HCT116 (cell line): ENCODE measurements at regions not wholly inside any gene's neighbourhood (a gene's known extent, or its start where the extent isn't known, plus 50 kb on each side); places are given as distances from the start of the nearest gene placed in this dataset.

Source experiments
- ATAC-seq: fragments of 200-7000 bp; cut with Tn5 transposase; 2 replicates; pipeline ENCODE4 v1.9.1; 2020; ENCODE audit warnings: mild to moderate bottlenecking, moderate library complexity
- BruUV-seq: library from RNA; stranded (reverse); fragments of 400-500 nt; replicated peaks from 2 replicates; lab custom pipeline; 2021; lab: Mats Ljungman, UMichigan
- CTCF ChIA-PET: fragments of 300-600 bp; sonication (Branson Sonifier 250); formaldehyde crosslinking; loops from one replicate; lab custom pipeline; 2021; ENCODE audit warnings: antibody characterized with exemption; lab: Charles Lee
- POLR2A ChIA-PET: fragments of 300-600, 350-600 bp; sonication (Branson Sonifier 250); formaldehyde crosslinking; loops from one replicate; lab custom pipeline; 2021; ENCODE audit warnings: antibody characterized with exemption; lab: Charles Lee
- RAD21 ChIA-PET, 2 experiments: fragments of 300-600 bp; sonication (Branson Sonifier 250); formaldehyde crosslinking; loops; one replicate each; lab custom pipeline; 2023; ENCODE audit warnings: low total read pairs in 2 of 2; ENCODE audit not compliant: uncharacterized antibody in 2 of 2, unreplicated experiment in 2 of 2, low non-redundant PET in 1 of 2; lab: Charles Lee
- DNase-seq: peaks from one replicate; pipeline ENCODE4 v3.0.0-alpha.2; 2010; ENCODE audit warnings: low read depth, low spot score
- H2AFZ ChIP-seq: fragments of 200-600 bp; shearing (Covaris generic), sonication (generic); 2 replicates; pipeline ENCODE4 v1.6.1; 2017; ENCODE audit warnings: low read depth, mixed run types, mixed read lengths, antibody characterized with exemption, low read length; ENCODE audit not compliant: poor library complexity, severe bottlenecking
- H3K27ac ChIP-seq: 2 replicates; pipeline ENCODE4 v1.5.1; 2012; ENCODE audit warnings: low read depth, low read length
- H3K27me3 ChIP-seq: fragments of 200-600 bp; sonication (generic); 2 replicates; pipeline ENCODE4 v1.6.1; 2016; ENCODE audit warnings: mixed run types, low read length, mixed read lengths; ENCODE audit not compliant: insufficient read depth
- H3K36me3 ChIP-seq, 2 experiments: fragments of 200-500 bp in 1 of 2; fragments of 200-600 bp in 1 of 2; sonication (Bioruptor generic) in 1 of 2; sonication (generic) in 1 of 2; 2 replicates each; pipeline versions ENCODE4 v1.5.1 to v1.6.1; 2014 to 2016; ENCODE audit warnings: low read length in 2 of 2, inconsistent platforms in 1 of 2, mixed read lengths in 1 of 2, mixed run types in 1 of 2; ENCODE audit not compliant: insufficient read depth in 2 of 2, control insufficient read depth in 1 of 2
- H3K4me1 ChIP-seq, 2 experiments: fragments of 200-600 bp in 1 of 2; sonication (generic) in 1 of 2; 2 replicates each; pipeline versions ENCODE4 v1.5.1 to v1.6.1; 2012 to 2017; ENCODE audit warnings: low read length in 2 of 2, inconsistent platforms in 1 of 2, mild to moderate bottlenecking in 1 of 2, mixed read lengths in 1 of 2, mixed run types in 1 of 2, moderate library complexity in 1 of 2; ENCODE audit not compliant: insufficient read depth in 2 of 2, control insufficient read depth in 1 of 2
- H3K4me2 ChIP-seq: fragments of 200-600 bp; sonication (generic); 2 replicates; pipeline ENCODE4 v1.6.1; 2017; ENCODE audit warnings: mixed run types, low read length, mixed read lengths
- H3K4me3 ChIP-seq, 2 experiments: fragments of 200-600 bp in 1 of 2; sonication (generic) in 1 of 2; replicated peaks in 1 of 2; 2 replicates each; pipeline ENCODE4 v1.5.1; 2011 to 2016; ENCODE audit warnings: low read length in 2 of 2, control low read depth in 1 of 2, low read depth in 1 of 2, mild to moderate bottlenecking in 1 of 2, mixed read lengths in 1 of 2, mixed run types in 1 of 2
- H3K79me2 ChIP-seq: fragments of 200-600 bp; sonication (generic); 2 replicates; pipeline ENCODE4 v1.6.1; 2017; ENCODE audit warnings: mild to moderate bottlenecking, mixed run types, low read length, moderate library complexity, mixed read lengths; ENCODE audit not compliant: insufficient read depth
- H3K9ac ChIP-seq: fragments of 200-600 bp; sonication (generic); 2 replicates; pipeline ENCODE4 v1.6.1; 2016; ENCODE audit warnings: low read length, mixed read lengths
- H3K9me2 ChIP-seq: fragments of 200-600 bp; sonication (generic), shearing (Covaris generic); 2 replicates; pipeline ENCODE4 v1.6.1; 2017; ENCODE audit warnings: mixed run types, mild to moderate bottlenecking, moderate library complexity; ENCODE audit not compliant: insufficient read depth
- H3K9me3 ChIP-seq, 2 experiments: fragments of 200-500 bp in 1 of 2; fragments of 200-600 bp in 1 of 2; sonication (Bioruptor generic) in 1 of 2; sonication (generic) in 1 of 2; 2 replicates each; pipeline ENCODE4 v1.6.1; 2014 to 2017; ENCODE audit warnings: low read length in 2 of 2, mixed read lengths in 2 of 2, inconsistent platforms in 1 of 2, low read depth in 1 of 2, mild to moderate bottlenecking in 1 of 2, mixed run types in 1 of 2, moderate library complexity in 1 of 2; ENCODE audit not compliant: control insufficient read depth in 1 of 2, insufficient read depth in 1 of 2
- H4K20me1 ChIP-seq: fragments of 200-600 bp; sonication (generic), shearing (Covaris generic); 2 replicates; pipeline ENCODE4 v1.6.1; 2017; ENCODE audit warnings: mixed run types, mild to moderate bottlenecking, moderate library complexity; ENCODE audit not compliant: insufficient read depth
- ATF3 ChIP-seq: IDR thresholded peaks from 2 replicates; pipeline ENCODE4 v1.6.1; 2012
- CBX3 ChIP-seq: IDR thresholded peaks from 2 replicates; pipeline ENCODE4 v1.6.1; 2012; ENCODE audit warnings: low read depth
- CEBPB ChIP-seq: IDR thresholded peaks from 2 replicates; pipeline ENCODE4 v1.6.1; 2012; ENCODE audit warnings: low read depth
- EGR1 ChIP-seq: IDR thresholded peaks from 2 replicates; pipeline ENCODE4 v1.6.1; 2012; ENCODE audit warnings: low read depth
- ELF1 ChIP-seq: IDR thresholded peaks from 2 replicates; pipeline ENCODE4 v1.6.1; 2012; ENCODE audit warnings: low read depth, borderline replicate concordance
- EZH2 ChIP-seq: fragments of 200-600 bp; sonication (generic); IDR thresholded peaks from 2 replicates; pipeline ENCODE4 v1.6.1; 2017; ENCODE audit warnings: antibody characterized with exemption, mixed run types
- EZH2phosphoT487 ChIP-seq: fragments of 200-600 bp; IDR thresholded peaks from 2 replicates; pipeline ENCODE4 v1.6.1; 2018; ENCODE audit warnings: antibody characterized with exemption, borderline replicate concordance
- FOSL1 ChIP-seq: IDR thresholded peaks from 2 replicates; pipeline ENCODE4 v1.6.1; 2012; ENCODE audit warnings: low read depth
- JUND ChIP-seq: IDR thresholded peaks from 2 replicates; pipeline ENCODE4 v1.6.1; 2012
- POLR2A ChIP-seq: IDR thresholded peaks from 2 replicates; pipeline ENCODE4 v1.7.0; 2011; ENCODE audit warnings: borderline replicate concordance; ENCODE audit not compliant: insufficient read depth, insufficient read length; ENCODE audit errors: extremely low read depth
- POLR2AphosphoS5 ChIP-seq: IDR thresholded peaks from 2 replicates; pipeline ENCODE4 v1.6.1; 2011; ENCODE audit warnings: mild to moderate bottlenecking, low read depth, low read length, moderate library complexity
- RAD21 ChIP-seq: IDR thresholded peaks from 2 replicates; pipeline ENCODE4 v1.6.1; 2012; ENCODE audit warnings: low read depth, mild to moderate bottlenecking
- SIN3A ChIP-seq: IDR thresholded peaks from 2 replicates; pipeline ENCODE4 v1.6.1; 2012; ENCODE audit warnings: low read depth
- SP1 ChIP-seq: IDR thresholded peaks from 2 replicates; pipeline ENCODE4 v1.6.1; 2012; ENCODE audit warnings: low read depth
- SRF ChIP-seq: IDR thresholded peaks from 2 replicates; pipeline ENCODE4 v1.6.1; 2012; ENCODE audit warnings: low read depth
- TCF7L2 ChIP-seq: IDR thresholded peaks from 2 replicates; pipeline ENCODE4 v1.7.0; 2011; ENCODE audit warnings: borderline replicate concordance, inconsistent platforms; ENCODE audit not compliant: insufficient read depth, insufficient read length; ENCODE audit errors: extremely low read depth
- ZFX ChIP-seq: fragments of 450-650 bp; IDR thresholded peaks from 2 replicates; pipeline ENCODE4 v1.6.1; 2017
- intact Hi-C: fragments of 100-400 bp; cut with micrococcal nuclease; formaldehyde crosslinking; loops from 2 replicates; pipeline ENCODE4 v1.10.0; 2022
- TF ChIP-seq, protein P1 (sequence below): IDR thresholded peaks from 2 replicates; pipeline ENCODE4 v1.6.1; 2012; ENCODE audit warnings: low read depth
- TF ChIP-seq, protein P2 (sequence below): IDR thresholded peaks from 2 replicates; pipeline ENCODE4 v1.6.1; 2012

DNA sequence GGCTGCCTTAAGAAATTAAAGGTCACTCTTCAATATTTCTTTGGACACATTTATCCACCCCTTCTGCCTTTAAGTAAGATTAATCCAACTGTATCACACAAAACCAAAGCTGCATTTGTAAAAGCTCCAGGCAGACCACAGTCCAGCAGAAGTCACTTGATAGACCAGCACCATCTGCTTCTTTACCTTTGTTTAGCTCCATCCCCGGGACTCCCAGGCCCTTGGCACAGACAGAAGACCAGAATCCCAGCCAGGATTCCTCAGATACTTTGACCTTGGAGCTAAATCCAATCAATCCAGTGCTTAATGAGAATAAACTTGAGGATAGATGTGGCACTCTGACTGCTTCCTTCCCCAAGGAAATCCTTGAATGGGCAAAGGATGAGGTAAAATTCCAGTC is 333.1 kb upstream of the RASGEF1B start:
- intact Hi-C loops: no loop called here

More for the DNA sequence above, 333.1 kb upstream of the RASGEF1B start:
- no peak for ATAC-seq
- Histone ChIP-seq H3K4me3 (no peak overlapping the region), H3K9me2 (no peaks in the 10 kb centered on the region), H3K27ac (no peak overlapping the region), H3K4me1 (no peaks in the 10 kb centered on the region), H4K20me1 (no peaks in the 10 kb centered on the region), H3K4me2 (no peak overlapping the region), H3K9ac (no peak overlapping the region), H3K36me3 (no peaks in the 10 kb centered on the region), H3K9me3 (no peaks in the 10 kb centered on the region), H3K79me2 (no peaks in the 10 kb centered on the region), H2AFZ (no peak overlapping the region), H3K27me3 (peaks cover 12% of the 10 kb centered on the region)
- BruUV-seq: no TSS peak
- ChIA-PET RAD21 (no interaction called here), CTCF (no interaction called here), POLR2A (no interaction called here)
- no peak for DNase-seq
- TF ChIP-seq POLR2A (no peak), EZH2phosphoT487 (no peak), ATF3 (no peak), TCF7L2 (no peak), CEBPB (no peak), EGR1 (no peak), JUND (no peak), ELF1 (no peak), EZH2 (no peak), ZFX (no peak), SIN3A (no peak), POLR2AphosphoS5 (no peak), SRF (no peak), FOSL1 (no peak), CBX3 (no peak), RAD21 (no peak), SP1 (no peak)
- TF ChIP-seq, protein P1, sequence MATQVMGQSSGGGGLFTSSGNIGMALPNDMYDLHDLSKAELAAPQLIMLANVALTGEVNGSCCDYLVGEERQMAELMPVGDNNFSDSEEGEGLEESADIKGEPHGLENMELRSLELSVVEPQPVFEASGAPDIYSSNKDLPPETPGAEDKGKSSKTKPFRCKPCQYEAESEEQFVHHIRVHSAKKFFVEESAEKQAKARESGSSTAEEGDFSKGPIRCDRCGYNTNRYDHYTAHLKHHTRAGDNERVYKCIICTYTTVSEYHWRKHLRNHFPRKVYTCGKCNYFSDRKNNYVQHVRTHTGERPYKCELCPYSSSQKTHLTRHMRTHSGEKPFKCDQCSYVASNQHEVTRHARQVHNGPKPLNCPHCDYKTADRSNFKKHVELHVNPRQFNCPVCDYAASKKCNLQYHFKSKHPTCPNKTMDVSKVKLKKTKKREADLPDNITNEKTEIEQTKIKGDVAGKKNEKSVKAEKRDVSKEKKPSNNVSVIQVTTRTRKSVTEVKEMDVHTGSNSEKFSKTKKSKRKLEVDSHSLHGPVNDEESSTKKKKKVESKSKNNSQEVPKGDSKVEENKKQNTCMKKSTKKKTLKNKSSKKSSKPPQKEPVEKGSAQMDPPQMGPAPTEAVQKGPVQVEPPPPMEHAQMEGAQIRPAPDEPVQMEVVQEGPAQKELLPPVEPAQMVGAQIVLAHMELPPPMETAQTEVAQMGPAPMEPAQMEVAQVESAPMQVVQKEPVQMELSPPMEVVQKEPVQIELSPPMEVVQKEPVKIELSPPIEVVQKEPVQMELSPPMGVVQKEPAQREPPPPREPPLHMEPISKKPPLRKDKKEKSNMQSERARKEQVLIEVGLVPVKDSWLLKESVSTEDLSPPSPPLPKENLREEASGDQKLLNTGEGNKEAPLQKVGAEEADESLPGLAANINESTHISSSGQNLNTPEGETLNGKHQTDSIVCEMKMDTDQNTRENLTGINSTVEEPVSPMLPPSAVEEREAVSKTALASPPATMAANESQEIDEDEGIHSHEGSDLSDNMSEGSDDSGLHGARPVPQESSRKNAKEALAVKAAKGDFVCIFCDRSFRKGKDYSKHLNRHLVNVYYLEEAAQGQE: no peak
- TF ChIP-seq, protein P2, sequence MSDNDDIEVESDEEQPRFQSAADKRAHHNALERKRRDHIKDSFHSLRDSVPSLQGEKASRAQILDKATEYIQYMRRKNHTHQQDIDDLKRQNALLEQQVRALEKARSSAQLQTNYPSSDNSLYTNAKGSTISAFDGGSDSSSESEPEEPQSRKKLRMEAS: no peak
